GM18870 (cell line): ENCODE measurements at regions not wholly inside any gene's neighbourhood (a gene's known extent, or its start where the extent isn't known, plus 50 kb on each side); places are given as distances from the start of the nearest gene placed in this dataset.
"Not testable (repeated sequence)": the region's sequence is repeated elsewhere in the genome, so short reads cannot be mapped to it uniquely, and the experiment has no call there.

Experiments used
- ATAC-seq: cut with Tn5 transposase; IDR thresholded peaks from one replicate; pipeline ENCODE4 v1.9.1; 2021; ENCODE audit warnings: moderate library complexity; ENCODE audit not compliant: unreplicated experiment

DNA sequence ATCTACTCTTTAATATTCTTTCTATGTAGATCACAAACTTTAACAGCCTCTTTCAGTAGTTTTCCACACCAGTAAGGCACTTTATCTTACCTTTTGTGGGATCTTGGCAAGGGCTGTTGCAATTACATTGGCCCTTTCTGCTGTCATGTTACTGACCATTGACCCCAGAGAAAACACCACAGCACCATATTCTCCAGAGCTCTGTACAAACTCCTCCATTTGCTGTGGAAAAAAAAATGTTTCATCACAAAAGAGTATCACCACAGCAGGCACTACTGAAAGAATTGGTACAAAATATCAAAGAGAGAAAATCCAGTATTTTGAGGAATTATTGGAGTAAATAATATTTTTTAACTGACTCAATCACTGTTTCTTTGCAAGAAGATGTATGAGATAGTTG is 62.3 kb upstream of the UGT2A3 start:
- ATAC-seq, result not testable (repeated sequence)

DNA sequence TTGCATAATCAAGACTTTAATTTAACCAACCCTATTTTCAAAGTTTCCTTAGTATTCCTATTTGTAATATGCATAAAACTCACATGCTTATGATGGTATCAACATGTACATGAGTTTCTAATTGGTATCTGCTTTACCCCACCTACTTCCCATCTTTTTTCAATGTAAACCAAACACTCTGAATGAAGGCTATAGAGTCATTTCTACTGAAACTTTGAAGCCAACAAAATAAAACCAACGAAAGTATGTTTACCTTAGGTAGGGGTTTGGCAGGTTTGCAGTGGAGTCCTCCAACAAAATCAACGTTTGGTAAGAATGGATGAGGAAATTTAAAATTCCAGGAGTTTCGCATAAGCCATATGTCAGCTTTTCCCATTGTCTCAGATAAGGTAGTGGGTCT is 66.4 kb upstream of the UGT2A3 start:
- ATAC-seq, result not testable (repeated sequence)

DNA sequence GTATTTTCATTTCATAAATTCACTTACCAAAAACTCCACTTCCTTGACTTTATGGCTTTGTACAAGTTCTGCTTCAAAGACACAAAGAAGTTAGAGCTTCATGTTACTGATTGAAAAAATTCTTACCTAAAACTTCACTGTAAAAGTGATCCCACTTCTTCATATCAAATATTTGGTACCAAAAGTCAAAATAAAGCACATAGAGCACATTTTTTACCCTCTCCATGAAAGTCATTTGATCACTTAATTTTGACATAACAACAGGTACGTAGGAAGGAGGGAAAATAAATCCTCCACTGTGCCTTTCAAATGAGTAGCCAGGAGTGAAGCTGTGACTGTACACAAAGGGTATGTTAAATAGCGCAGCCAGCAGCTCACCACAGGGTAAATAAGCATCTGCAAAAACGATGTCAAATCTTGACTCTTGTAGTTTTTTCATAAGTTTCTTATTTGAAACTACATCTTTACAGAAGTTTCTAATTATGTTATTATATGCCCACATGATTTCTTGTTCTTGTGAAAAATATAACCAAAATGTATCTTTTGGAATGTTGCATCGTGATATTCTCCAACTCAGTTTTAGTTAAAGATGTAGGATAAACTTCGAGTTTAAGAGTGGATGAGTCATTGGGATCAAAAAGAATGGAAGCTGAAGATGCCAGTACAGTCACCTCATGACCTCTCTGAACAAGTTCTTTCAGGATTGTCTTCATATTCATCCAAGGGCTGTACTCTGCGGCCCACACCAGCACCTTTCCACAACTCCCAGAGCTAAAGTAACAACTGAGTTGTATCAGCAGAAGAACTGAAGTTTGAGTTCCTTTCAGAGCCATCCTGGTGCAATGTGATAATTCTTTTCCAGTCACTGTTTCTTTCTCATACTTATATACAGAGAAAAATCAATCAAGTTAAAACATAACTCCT is 68.2 kb upstream of the UGT2A3 start:
- ATAC-seq, result not testable (repeated sequence)

DNA sequence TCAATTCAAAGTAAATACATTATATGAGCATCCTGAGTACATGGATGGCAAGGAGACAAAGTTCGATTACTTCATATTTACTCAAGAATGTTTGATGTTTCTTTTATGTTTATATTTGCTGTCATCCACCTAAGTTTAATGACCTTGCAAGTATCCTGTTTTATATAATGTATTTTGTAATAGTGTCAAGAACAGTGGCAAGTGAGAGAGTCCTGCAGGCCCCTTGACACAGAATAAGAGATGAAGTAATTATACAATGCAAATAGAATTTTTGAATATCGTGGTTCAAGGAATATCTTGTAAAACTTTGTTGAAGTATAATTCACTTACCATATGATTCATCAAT is 68.8 kb upstream of the UGT2A3 start:
- ATAC-seq, result not testable (repeated sequence)

GRCh38 chr4:69025191-69025998 is 70.9 kb upstream of the UGT2B7 start:
- peak; percentile 86 for ATAC-seq

DNA sequence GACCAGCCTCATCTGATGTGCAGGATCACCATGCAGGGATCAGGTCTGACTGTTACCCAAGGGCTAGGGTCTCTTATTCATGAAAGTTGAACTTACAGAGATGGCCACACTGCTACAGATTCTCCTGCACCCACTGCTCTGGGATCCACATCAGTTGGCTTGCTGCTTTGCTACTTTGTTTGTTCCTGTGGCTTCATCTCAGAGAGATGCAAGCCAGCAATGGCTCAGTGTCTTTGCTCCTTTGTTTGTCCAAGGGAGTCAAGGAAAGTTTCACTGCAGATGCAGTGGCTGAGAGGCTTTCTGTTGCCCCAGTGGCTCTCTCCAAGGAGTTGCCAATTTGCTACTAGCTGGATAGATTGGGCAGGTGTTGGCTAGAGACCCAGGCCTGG is 70.3 kb upstream of the UGT2B7 start:
- ATAC-seq, result no peak

GRCh38 chr4:69026974-69027373 is 69.3 kb upstream of the UGT2B7 start:
- ATAC-seq, result no peak

- no peak for ATAC-seq
These were observed 65.9 kb upstream of the UGT2B7 start for GRCh38 chr4:69030326-69030725.

DNA sequence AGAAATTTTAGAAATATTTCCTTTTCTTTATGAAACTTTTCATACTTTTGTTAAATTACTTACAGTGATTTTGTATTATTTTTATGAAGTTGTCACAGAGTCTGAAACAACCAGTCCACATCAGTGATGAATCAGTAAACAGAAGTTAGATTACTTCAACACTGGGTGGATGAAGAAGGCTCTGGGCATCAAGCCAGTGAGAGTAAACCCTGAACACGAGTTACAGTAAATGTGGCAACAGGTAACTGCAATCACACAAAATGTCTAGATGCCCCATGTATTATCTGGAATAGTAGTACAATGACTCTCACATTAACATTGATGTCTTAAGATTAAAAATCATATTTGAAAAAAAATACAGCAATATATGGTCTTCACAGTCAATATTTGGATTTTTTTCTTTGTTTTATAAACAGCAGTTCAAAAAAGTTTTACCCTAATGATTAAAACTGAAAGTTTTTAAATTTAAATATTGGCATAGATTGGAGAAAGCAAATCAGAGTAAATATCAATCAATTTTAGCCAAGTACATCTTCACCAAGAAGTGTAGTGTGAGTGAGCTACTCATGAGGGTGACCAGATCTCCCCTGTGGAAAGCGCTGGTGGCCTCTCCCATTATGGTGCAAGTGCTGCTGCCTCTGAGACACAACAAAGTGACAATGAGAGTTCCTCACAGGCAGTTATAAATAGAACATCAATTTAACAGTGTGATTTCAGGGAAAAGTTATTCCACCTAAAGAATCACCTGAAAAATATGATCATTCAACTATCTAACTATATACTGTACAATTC is 63.2 kb upstream of the UGT2B7 start:
- ATAC-seq, result no peak

DNA sequence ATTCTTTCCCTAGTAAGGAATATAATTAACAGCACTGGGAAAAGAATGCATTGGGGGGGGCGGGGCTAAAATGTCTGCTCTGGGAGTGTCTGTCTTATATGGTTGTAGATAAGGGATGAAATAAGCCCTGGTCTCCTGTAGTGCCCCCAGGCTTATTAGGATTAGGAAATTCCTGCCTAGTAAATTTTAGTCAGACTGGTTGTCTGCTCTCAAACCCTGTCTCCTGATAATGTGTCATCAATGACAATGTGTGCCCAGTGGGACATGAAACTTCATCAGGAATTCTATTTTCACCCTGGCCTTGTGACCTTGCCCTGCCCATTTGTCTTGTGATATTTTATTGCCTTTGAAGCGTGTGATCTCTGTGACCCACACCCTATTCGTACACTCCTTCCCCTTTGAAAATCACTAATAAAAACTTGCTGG is 61.9 kb upstream of the UGT2B7 start:
- ATAC-seq, result not testable (repeated sequence)

GRCh38 chr4:69038582-69038981 is 57.7 kb upstream of the UGT2B7 start:
- ATAC-seq, result no peak

GRCh38 chr4:69039071-69039470 is 57.2 kb upstream of the UGT2B7 start:
- no peak for ATAC-seq

DNA sequence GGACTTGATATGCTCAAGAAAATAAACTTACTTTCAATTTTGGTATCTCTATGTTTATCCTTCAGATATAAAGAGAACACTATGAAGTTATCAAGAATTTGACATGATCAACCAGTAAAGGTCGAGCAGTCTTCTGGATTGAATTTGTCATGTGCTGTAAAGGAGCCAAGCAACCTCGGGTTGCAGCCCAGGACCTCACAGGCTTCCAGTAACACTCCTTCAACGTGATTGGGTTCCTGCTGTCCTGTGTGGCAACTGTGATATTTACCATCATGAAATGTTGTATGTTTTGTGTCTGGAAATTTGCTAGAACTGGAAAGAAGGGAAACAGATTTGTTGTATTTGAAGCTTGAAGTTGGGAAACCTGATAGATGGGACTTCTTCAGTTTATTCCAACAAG is 52.0 kb upstream of the UGT2B7 start:
- no peak for ATAC-seq
